ENCODE measurements at regions not wholly inside any gene's neighbourhood (a gene's known extent, or its start where the extent isn't known, plus 50 kb on each side); places are given as distances from the start of the nearest gene placed in this dataset.
"Not testable (repeated sequence)": the region's sequence is repeated elsewhere in the genome, so short reads cannot be mapped to it uniquely, and the experiment has no call there.

DNA sequence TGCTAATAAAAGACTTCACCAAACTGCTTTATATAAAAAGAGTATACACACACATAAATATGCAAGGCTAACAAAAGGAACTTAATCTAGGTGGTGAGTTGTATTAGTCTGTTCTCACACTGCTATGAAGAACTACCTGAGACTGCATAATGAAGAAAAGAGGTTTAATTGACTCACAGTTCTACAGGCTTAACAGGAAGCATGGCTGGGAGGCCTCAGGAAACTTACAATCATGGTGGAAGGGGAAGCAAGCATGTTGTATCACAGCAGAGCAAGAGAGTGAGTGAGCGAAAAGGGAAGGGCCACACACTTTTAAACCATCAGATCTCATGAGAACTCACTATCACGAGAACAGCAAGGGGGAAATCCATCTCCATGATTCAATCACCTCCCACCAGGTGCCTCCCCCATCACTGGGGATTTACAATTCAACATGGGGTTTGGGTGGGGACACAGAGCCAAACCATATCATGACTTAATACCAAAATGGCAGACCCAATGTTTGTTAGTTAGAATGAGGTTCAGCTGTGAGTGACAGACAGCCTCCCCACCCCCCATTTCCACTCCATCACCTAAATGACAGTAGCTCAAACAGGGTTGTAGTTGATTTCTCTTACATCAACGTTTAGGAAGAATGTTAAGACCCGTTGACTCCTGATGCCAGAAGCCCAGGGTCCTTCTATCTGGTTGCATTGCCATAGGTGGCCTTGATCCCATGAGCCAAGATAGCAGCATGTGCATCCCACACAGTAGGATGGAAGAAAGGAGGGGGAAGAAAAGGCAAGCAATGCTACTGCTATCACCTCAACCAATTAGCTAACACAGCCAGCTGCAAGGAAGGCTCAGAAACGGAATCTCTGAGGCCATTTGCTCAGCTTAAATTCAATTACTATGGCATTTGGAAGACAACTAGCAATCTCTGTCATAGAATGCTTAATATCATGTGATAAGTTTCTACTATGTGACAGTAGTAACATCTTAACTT, 77.0 kb downstream of the CCDC71L start:
- DNase-seq (ENCODE audit: low read depth in 2 of 2) = no peak

GRCh38 chr7:106583100-106583499, 77.9 kb downstream of the CCDC71L start:
- DNase-seq (ENCODE audit: low read depth in 2 of 2) = no peak

GRCh38 chr7:106582365-106582764, 78.6 kb downstream of the CCDC71L start:
- no peak for DNase-seq (ENCODE audit: low read depth in 2 of 2)

- DNase-seq (ENCODE audit: low read depth in 2 of 2) = not testable (repeated sequence)
Observed at GRCh38 chr7:106579086-106579485, 81.9 kb downstream of the CCDC71L start.

GRCh38 chr7:106575138-106575823, 85.7 kb downstream of the CCDC71L start:
- DNase-seq (ENCODE audit: low read depth in 2 of 2) = no peak

- no peak for DNase-seq (ENCODE audit: low read depth in 2 of 2)
Observed at GRCh38 chr7:106573738-106574137, 87.2 kb downstream of the CCDC71L start.

- DNase-seq (ENCODE audit: low read depth in 2 of 2) = no peak
Observed at GRCh38 chr7:106573125-106573663, 87.8 kb downstream of the CCDC71L start.

DNA sequence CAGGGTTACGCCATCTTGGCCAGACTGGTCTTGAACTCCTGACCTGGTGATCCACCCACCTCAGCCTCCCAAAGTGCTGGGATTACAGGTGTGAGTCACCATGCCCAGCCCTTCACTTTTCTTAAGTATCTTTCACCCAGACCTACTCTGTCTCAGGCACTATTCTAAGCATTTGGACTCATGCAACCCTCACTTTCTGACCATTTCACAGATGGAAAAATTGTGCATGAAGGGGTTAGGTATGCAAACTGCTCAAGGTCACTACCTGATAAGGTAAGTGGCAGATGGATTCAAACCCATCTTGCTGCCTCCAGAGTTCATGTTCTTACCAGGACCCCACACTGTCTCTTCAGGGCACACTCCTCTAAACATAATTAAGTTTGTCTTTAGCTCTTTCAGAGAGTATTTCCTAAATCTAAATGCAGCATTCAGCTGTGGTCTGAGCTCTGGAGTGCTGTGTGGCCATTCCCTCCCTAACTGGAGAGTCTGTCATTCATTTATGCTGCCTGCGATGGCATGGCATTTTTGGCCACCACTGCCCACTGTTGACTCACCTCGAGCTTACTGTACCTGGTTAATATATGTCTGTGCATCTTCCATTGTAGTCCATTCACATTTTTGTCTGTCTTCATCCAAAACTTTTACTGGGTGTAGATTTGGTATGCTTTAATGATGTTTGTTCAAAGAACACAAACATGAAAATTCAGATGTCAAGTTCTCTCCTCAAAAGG, 88.4 kb downstream of the CCDC71L start:
- no peak for DNase-seq (ENCODE audit: low read depth in 2 of 2)

GRCh38 chr7:106571563-106571962, 89.4 kb downstream of the CCDC71L start:
- DNase-seq (ENCODE audit: low read depth in 2 of 2) = no peak

DNA sequence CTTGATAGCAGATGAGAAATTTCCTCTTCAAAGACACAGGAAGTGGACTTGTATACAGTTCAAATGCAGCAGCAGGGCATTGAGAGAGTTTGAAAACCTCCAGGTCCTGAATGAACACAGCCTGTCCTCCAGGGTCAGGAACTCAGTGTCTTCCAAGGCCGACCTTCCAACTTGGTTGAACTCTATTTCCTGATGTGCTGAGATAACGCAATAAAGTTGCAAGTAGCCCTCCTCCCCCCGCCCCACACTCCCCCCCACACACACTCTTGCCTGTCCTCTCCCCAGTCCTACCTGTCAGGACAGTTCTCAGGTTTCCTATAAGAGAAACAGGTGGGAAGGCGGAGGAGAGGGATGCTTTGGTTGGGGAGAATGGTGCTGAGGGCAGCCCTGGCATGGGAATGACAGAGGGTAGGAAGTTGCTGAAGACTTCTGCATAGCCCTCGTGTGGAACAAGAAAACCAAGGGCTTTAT, 90.0 kb downstream of the CCDC71L start:
- no peak for DNase-seq (ENCODE audit: low read depth in 2 of 2)

GRCh38 chr7:106570146-106570545, 90.8 kb downstream of the CCDC71L start:
- DNase-seq (ENCODE audit: low read depth in 2 of 2) = no peak

GRCh38 chr7:106569500-106569929, 91.4 kb downstream of the CCDC71L start:
- DNase-seq (ENCODE audit: low read depth in 2 of 2) = no peak

GRCh38 chr7:106568680-106569499, 92.1 kb downstream of the CCDC71L start:
- DNase-seq (ENCODE audit: low read depth in 2 of 2) = no peak

- DNase-seq (ENCODE audit: low read depth in 2 of 2) = no peak
Observed at GRCh38 chr7:106568002-106568679, 92.8 kb downstream of the CCDC71L start.

- DNase-seq (ENCODE audit: low read depth in 2 of 2) = not testable (repeated sequence)
Observed at GRCh38 chr7:106567204-106568001, 93.6 kb downstream of the CCDC71L start.

GRCh38 chr7:106566672-106567071, 94.3 kb downstream of the CCDC71L start:
- DNase-seq (ENCODE audit: low read depth in 2 of 2) = no peak

DNA sequence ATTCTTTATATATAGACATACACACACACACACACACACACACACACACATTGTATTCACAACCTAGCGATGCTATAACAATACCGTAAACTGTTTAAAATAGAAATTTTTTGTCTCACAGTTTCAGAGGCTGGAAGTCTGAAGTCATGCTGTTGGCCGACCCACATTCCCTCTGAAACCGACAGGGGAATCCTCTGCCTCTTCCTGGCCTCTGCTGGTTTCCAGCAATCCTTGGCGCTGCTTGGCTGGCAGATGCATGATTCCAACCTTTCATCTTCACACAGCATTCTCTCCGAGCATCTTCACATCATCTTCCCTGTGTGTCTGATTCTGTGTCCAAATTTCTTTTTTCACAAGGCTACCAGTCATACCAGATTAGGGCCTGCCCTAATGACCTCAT, 94.8 kb downstream of the CCDC71L start:
- no peak for DNase-seq (ENCODE audit: low read depth in 2 of 2)

GRCh38 chr7:106565428-106565827, 95.5 kb downstream of the CCDC71L start:
- no peak for DNase-seq (ENCODE audit: low read depth in 2 of 2)

GRCh38 chr7:106563466-106564150, 97.3 kb downstream of the CCDC71L start:
- DNase-seq (ENCODE audit: low read depth in 2 of 2) = no peak
